ENCODE measurements at regions not wholly inside any gene's neighbourhood (a gene's known extent, or its start where the extent isn't known, plus 50 kb on each side); places are given as distances from the start of the nearest gene placed in this dataset.

DNA sequence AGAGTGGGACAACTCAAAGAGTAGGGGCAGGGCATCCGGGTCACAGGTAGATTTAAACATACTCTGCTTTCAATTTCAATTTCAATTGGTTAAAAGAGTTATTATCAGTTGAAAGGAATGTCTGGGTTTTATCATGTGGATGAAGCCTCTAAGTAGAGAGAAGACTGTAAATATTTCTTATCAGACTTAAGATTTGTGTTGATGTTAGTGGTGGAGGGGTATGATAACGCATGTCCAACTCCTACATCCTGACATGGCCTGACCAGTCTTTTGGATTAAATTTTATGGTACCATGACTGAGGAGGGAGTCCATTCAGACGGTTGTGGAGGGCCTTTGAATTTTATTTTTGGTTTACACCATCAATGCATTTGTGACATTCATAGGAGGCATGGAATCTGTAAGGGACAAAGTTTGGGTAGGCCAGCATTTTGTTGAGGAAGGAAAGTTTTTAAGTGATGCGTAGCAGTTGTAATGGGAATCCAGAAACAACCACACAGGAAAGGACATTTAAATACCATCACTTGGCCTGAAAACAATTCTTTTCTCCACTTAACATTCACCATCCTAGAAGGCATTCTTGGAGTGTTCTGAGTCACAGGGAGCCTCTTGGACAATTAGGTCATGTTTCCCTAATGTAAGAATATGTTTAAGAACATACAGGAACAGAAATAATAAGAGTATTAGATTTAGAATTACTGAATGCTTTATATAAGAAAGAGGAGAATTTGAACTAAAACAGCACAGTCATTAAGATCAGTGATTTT, 371.9 kb downstream of the ATP23 start:
- Histone ChIP-seq H3K27ac (ENCODE audit: low read depth in 1 of 2, low read length in 2 of 2) (no peak overlapping the region), H3K36me3 (replicated peaks in 1 of 2; ENCODE audit: control insufficient read depth in 1 of 2, insufficient read depth in 2 of 2, low read length in 2 of 2) (no peaks in the 10 kb centered on the region), H3K79me2 (ENCODE audit: insufficient read depth, low read length) (no peaks in the 10 kb centered on the region), H3K9me3 (replicated peaks in 1 of 2; ENCODE audit: control insufficient read depth in 1 of 2, insufficient read depth in 1 of 2, low read length in 2 of 2) (no peaks in the 10 kb centered on the region), H3K27me3 (ENCODE audit: control insufficient read depth in 2 of 2, insufficient read depth in 2 of 2, low read length in 2 of 2) (no peaks in the 10 kb centered on the region), H4K20me1 (ENCODE audit: insufficient read depth, low read length) (no peaks in the 10 kb centered on the region), H3K9ac (ENCODE audit: insufficient read depth, low read length, poor library complexity, severe bottlenecking) (no peak overlapping the region), H2AFZ (ENCODE audit: insufficient read depth, low read depth, low read length, poor library complexity, severe bottlenecking) (no peak overlapping the region), H3K4me3 (replicated peaks in 1 of 3; ENCODE audit: low read depth in 2 of 3, low read length in 3 of 3) (no peak overlapping the region), H3K4me1 (ENCODE audit: control insufficient read depth in 1 of 2, insufficient read depth in 2 of 2, low read length in 2 of 2) (no peaks in the 10 kb centered on the region), H3K4me2 (replicated peaks; ENCODE audit: extremely low read depth, low read length, poor library complexity, severe bottlenecking) (no peak overlapping the region)
- Mint-ChIP-seq H3K27ac (no peak overlapping the region), H3K4me1 (no peaks in the 10 kb centered on the region), H3K9me3 (peaks cover 0 to 6% (median 2%) of the 10 kb centered on the region in 7 donors), H3K27me3 (ENCODE audit: low read depth in 3 of 3) (peaks cover 0 to 1% (median 0%) of the 10 kb centered on the region in 3 donors), H3K36me3 (no peaks in the 10 kb centered on the region), H3K4me3 (no peak overlapping the region)
- TF ChIP-seq, protein P1, sequence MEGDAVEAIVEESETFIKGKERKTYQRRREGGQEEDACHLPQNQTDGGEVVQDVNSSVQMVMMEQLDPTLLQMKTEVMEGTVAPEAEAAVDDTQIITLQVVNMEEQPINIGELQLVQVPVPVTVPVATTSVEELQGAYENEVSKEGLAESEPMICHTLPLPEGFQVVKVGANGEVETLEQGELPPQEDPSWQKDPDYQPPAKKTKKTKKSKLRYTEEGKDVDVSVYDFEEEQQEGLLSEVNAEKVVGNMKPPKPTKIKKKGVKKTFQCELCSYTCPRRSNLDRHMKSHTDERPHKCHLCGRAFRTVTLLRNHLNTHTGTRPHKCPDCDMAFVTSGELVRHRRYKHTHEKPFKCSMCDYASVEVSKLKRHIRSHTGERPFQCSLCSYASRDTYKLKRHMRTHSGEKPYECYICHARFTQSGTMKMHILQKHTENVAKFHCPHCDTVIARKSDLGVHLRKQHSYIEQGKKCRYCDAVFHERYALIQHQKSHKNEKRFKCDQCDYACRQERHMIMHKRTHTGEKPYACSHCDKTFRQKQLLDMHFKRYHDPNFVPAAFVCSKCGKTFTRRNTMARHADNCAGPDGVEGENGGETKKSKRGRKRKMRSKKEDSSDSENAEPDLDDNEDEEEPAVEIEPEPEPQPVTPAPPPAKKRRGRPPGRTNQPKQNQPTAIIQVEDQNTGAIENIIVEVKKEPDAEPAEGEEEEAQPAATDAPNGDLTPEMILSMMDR (IDR thresholded peaks at IDR 0.05) = no peak
- intact Hi-C loops (cut with micrococcal nuclease) = no loop called here
- DNase-seq = no peak
- WGBS (ENCODE audit: insufficient coverage) = 86% methylated on average over 1 of the region's 4 CpGs

DNA sequence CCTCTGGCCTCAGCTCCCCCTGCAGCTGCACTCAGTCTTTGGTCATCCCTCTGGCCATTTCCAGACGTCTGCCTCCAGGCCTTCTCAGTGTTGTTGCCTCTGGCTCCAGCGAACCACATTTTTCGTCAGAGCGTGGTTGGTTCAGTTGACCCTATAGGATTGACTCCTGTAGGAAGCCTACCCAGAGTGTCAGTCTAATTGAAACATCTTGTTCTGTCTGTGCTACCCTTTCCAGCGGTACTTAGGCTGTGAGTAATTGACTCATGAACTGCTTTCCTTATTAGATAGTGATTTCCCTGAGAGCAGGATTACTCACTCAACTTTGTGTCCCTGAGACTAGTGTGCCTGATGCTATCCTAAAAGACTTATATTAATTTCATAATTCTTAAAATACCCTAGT, 373.2 kb downstream of the ATP23 start:
- Histone ChIP-seq H3K4me1 (ENCODE audit: control insufficient read depth in 1 of 2, insufficient read depth in 2 of 2, low read length in 2 of 2) (no peaks in the 10 kb centered on the region), H3K79me2 (ENCODE audit: insufficient read depth, low read length) (no peaks in the 10 kb centered on the region), H3K9me3 (replicated peaks in 1 of 2; ENCODE audit: control insufficient read depth in 1 of 2, insufficient read depth in 1 of 2, low read length in 2 of 2) (no peaks in the 10 kb centered on the region), H4K20me1 (ENCODE audit: insufficient read depth, low read length) (no peaks in the 10 kb centered on the region), H2AFZ (ENCODE audit: insufficient read depth, low read depth, low read length, poor library complexity, severe bottlenecking) (no peak overlapping the region), H3K4me3 (replicated peaks in 1 of 3; ENCODE audit: low read depth in 2 of 3, low read length in 3 of 3) (no peak overlapping the region), H3K27me3 (ENCODE audit: control insufficient read depth in 2 of 2, insufficient read depth in 2 of 2, low read length in 2 of 2) (no peaks in the 10 kb centered on the region), H3K9ac (ENCODE audit: insufficient read depth, low read length, poor library complexity, severe bottlenecking) (no peak overlapping the region), H3K4me2 (replicated peaks; ENCODE audit: extremely low read depth, low read length, poor library complexity, severe bottlenecking) (no peak overlapping the region), H3K36me3 (replicated peaks in 1 of 2; ENCODE audit: control insufficient read depth in 1 of 2, insufficient read depth in 2 of 2, low read length in 2 of 2) (no peaks in the 10 kb centered on the region), H3K27ac (ENCODE audit: low read depth in 1 of 2, low read length in 2 of 2) (no peak overlapping the region)
- DNase-seq = no peak
- intact Hi-C loops (cut with micrococcal nuclease) = no loop called here
- 100% methylated on average over 2 of the region's 5 CpGs for WGBS (ENCODE audit: insufficient coverage)
- Mint-ChIP-seq H3K9me3 (peaks cover 3 to 9% (median 6%) of the 10 kb centered on the region in 7 donors), H3K36me3 (no peaks in the 10 kb centered on the region), H3K27me3 (ENCODE audit: low read depth in 3 of 3) (peaks cover 0 to 1% (median 0%) of the 10 kb centered on the region in 3 donors), H3K4me1 (no peaks in the 10 kb centered on the region), H3K27ac (no peak overlapping the region), H3K4me3 (no peak overlapping the region)
- TF ChIP-seq, protein P1 (IDR thresholded peaks at IDR 0.05) = no peak

Measured in CD14-positive monocyte (primary cell).